ENCODE measurements at regions not wholly inside any gene's neighbourhood (a gene's known extent, or its start where the extent isn't known, plus 50 kb on each side); places are given as distances from the start of the nearest gene placed in this dataset.

- no peak overlapping the region for H3K27ac ChIP-seq (ENCODE audit: extremely low read length, insufficient read depth, low read length)
- H3K4me2 ChIP-seq (ENCODE audit: low read depth, low read length) = no peak overlapping the region
- no peaks in the 10 kb centered on the region for H3K9me3 ChIP-seq (ENCODE audit: low read length)
- intact Hi-C loops (cut with micrococcal nuclease; ENCODE audit: unreplicated experiment) (no loop called here), in situ Hi-C loops (cut with HindIII; ENCODE audit: extremely low pct_ligation_motif_present, low pct_unique_long_range_greater_than_20kb) (no loop called here)
- H3K79me2 ChIP-seq (ENCODE audit: insufficient read depth, low read length) = no peaks in the 10 kb centered on the region
- H3K4me3 ChIP-seq (replicated peaks in 1 of 3; ENCODE audit: insufficient read depth in 1 of 3, low read depth in 2 of 3, low read length in 3 of 3) = no peak overlapping the region
- no peak for FAIRE-seq
- H4K20me1 ChIP-seq (ENCODE audit: insufficient read depth, low read length) = no peaks in the 10 kb centered on the region
- H3K4me1 ChIP-seq (ENCODE audit: insufficient read depth, low read length) = no peaks in the 10 kb centered on the region
- H2AFZ ChIP-seq (ENCODE audit: low read length) = no peak overlapping the region
- no peak for DNase-seq (ENCODE audit: low spot score)
- 2% methylated on average over 3 of the region's 3 CpGs for WGBS (ENCODE audit: low lambda C conversion rate)
- H3K36me3 ChIP-seq (replicated peaks in 1 of 2; ENCODE audit: control insufficient read depth in 1 of 2, insufficient read depth in 2 of 2, low read length in 2 of 2) = no peaks in the 10 kb centered on the region
- ChIA-PET CTCF (ENCODE audit: low intra/inter-chr PET ratio, low total read pairs) (no interaction called here), POLR2A (no interaction called here)
- no peak overlapping the region for H3K9ac ChIP-seq (ENCODE audit: insufficient read depth, low read depth, low read length)
- TF ChIP-seq HOXA9 (CRISPR knock-in tag; IDR thresholded peaks at IDR 0.05; ENCODE audit: borderline replicate concordance) (no peak), NFYC (CRISPR knock-in tag; IDR thresholded peaks at IDR 0.05) (no peak), NR1H2 (CRISPR knock-in tag; IDR thresholded peaks at IDR 0.05; ENCODE audit: borderline replicate concordance, low read depth) (no peak), CAMTA2 (CRISPR knock-in tag; IDR thresholded peaks at IDR 0.05; ENCODE audit: borderline replicate concordance) (no peak), REXO4 (CRISPR knock-in tag; IDR thresholded peaks at IDR 0.05; ENCODE audit: borderline replicate concordance) (no peak), ZBTB1 (CRISPR knock-in tag; IDR thresholded peaks at IDR 0.05; ENCODE audit: borderline replicate concordance) (no peak), JUNB (CRISPR knock-in tag; IDR thresholded peaks at IDR 0.05; ENCODE audit: borderline replicate concordance) (no peak), ZNF446 (CRISPR knock-in tag; IDR thresholded peaks at IDR 0.05) (no peak), TOPORS (CRISPR knock-in tag; IDR thresholded peaks at IDR 0.05) (no peak), TAF1 (CRISPR knock-in tag; IDR thresholded peaks at IDR 0.05) (no peak), HDAC1 (CRISPR knock-in tag; IDR thresholded peaks at IDR 0.05) (no peak)
- no TSS peak for BruUV-seq (replicated peaks)
- no peaks in the 10 kb centered on the region; a peak in 2 of 5 replicates for H3K27me3 ChIP-seq (ENCODE audit: control insufficient read depth in 1 of 2, insufficient read depth in 2 of 2, low read length in 2 of 2)
- no peak for ATAC-seq
Observed at GRCh38 chr12:71029302-71029701, 108.8 kb upstream of the PTPRR start.

DNA sequence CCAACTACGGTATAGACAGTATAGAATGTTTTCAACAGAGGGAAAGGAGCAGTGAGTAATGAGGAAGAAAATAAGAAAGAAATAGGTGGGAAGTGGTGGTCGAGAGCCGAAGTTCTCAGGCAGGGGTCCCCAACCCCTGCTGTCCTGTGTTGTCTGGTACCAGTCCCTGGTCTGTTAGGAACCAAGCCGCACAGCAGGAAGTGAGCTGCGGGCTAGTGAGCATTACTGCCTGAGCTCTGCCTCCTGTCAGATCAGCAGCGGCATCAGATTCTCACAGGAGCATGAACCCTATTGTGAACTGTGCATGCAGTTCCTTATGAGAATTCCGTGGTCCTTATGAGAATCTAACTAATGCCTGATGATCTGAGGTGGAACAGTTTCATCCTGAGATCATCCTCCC lies 107.3 kb upstream of the PTPRR start:
- in situ Hi-C loops (cut with HindIII; ENCODE audit: extremely low pct_ligation_motif_present, low pct_unique_long_range_greater_than_20kb) = no loop called here
- no peak overlapping the region for H3K4me3 ChIP-seq (replicated peaks in 1 of 3; ENCODE audit: insufficient read depth in 1 of 3, low read depth in 2 of 3, low read length in 3 of 3)
- H2AFZ ChIP-seq (ENCODE audit: low read length) = no peak overlapping the region
- no peak for DNase-seq (ENCODE audit: low spot score)
- no peaks in the 10 kb centered on the region for H3K79me2 ChIP-seq (ENCODE audit: insufficient read depth, low read length)
- intact Hi-C loops (cut with micrococcal nuclease; ENCODE audit: unreplicated experiment) = no loop called here
- no peaks in the 10 kb centered on the region for H4K20me1 ChIP-seq (ENCODE audit: insufficient read depth, low read length)
- POLR2A ChIA-PET = no interaction called here
- no peak overlapping the region for H3K4me2 ChIP-seq (ENCODE audit: low read depth, low read length)
- no peak for FAIRE-seq
- no peaks in the 10 kb centered on the region for H3K9me3 ChIP-seq (ENCODE audit: low read length)
- H3K27ac ChIP-seq (ENCODE audit: extremely low read length, insufficient read depth, low read length) = no peak overlapping the region
- no peaks in the 10 kb centered on the region; a peak in 2 of 5 replicates for H3K27me3 ChIP-seq (ENCODE audit: control insufficient read depth in 1 of 2, insufficient read depth in 2 of 2, low read length in 2 of 2)
- no peak overlapping the region for H3K9ac ChIP-seq (ENCODE audit: insufficient read depth, low read depth, low read length)
- BruUV-seq (replicated peaks) = no TSS peak
- no peaks in the 10 kb centered on the region for H3K4me1 ChIP-seq (ENCODE audit: insufficient read depth, low read length)
- no peak for ATAC-seq
- no peaks in the 10 kb centered on the region for H3K36me3 ChIP-seq (replicated peaks in 1 of 2; ENCODE audit: control insufficient read depth in 1 of 2, insufficient read depth in 2 of 2, low read length in 2 of 2)
- WGBS (ENCODE audit: low lambda C conversion rate) = 0% methylated on average over 4 of the region's 7 CpGs
- CTCF ChIA-PET (ENCODE audit: low intra/inter-chr PET ratio, low total read pairs) = no interaction called here
- TF ChIP-seq, protein P1, sequence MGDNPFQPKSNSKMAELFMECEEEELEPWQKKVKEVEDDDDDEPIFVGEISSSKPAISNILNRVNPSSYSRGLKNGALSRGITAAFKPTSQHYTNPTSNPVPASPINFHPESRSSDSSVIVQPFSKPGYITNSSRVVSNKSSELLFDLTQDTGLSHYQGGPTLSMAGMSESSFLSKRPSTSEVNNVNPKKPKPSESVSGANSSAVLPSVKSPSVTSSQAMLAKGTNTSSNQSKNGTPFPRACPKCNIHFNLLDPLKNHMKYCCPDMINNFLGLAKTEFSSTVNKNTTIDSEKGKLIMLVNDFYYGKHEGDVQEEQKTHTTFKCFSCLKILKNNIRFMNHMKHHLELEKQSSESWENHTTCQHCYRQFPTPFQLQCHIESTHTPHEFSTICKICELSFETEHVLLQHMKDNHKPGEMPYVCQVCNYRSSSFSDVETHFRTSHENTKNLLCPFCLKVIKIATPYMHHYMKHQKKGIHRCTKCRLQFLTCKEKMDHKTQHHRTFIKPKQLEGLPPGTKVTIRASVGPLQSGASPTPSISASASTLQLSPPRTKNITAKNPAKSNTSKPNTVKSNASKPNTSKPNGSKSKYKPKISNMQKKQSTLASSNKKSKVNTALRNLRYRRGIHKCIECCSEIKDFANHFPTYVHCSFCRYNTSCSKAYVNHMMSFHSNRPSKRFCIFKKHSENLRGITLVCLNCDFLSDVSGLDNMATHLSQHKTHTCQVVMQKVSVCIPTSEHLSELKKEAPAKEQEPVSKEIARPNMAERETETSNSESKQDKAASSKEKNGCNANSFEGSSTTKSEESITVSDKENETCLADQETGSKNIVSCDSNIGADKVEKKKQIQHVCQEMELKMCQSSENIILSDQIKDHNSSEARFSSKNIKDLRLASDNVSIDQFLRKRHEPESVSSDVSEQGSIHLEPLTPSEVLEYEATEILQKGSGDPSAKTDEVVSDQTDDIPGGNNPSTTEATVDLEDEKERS (CRISPR knock-in tag; IDR thresholded peaks at IDR 0.05) = no peak
- TF ChIP-seq CREM (IDR thresholded peaks at IDR 0.05) (no peak), CREM (CRISPR knock-in tag; IDR thresholded peaks at IDR 0.05) (no peak), ZC3H13 (CRISPR knock-in tag; IDR thresholded peaks at IDR 0.05) (no peak), ZNF614 (CRISPR knock-in tag; IDR thresholded peaks at IDR 0.05; ENCODE audit: borderline replicate concordance) (no peak), MIXL1 (CRISPR knock-in tag; IDR thresholded peaks at IDR 0.05) (no peak)
- TF ChIP-seq, protein P2, sequence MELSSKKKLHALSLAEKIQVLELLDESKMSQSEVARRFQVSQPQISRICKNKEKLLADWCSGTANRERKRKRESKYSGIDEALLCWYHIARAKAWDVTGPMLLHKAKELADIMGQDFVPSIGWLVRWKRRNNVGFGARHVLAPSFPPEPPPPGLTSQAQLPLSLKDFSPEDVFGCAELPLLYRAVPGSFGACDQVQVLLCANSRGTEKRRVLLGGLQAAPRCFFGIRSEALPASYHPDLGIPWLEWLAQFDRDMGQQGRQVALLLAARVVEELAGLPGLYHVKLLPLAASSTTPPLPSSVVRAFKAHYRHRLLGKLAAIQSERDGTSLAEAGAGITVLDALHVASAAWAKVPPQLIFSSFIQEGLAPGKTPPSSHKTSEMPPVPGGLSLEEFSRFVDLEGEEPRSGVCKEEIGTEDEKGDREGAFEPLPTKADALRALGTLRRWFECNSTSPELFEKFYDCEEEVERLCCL (CRISPR knock-in tag; IDR thresholded peaks at IDR 0.05; ENCODE audit: borderline replicate concordance) = no peak
